NCI-H526 (cell line): ENCODE measurements at regions not wholly inside any gene's neighbourhood (a gene's known extent, or its start where the extent isn't known, plus 50 kb on each side); places are given as distances from the start of the nearest gene placed in this dataset.
"Not testable (repeated sequence)": the region's sequence is repeated elsewhere in the genome, so short reads cannot be mapped to it uniquely, and the experiment has no call there.

ENCODE experiments used
- DNase-seq, 2 experiments: peaks; one replicate each; lab custom pipeline; 2025; lab: John Stamatoyannopoulos, UW

DNA sequence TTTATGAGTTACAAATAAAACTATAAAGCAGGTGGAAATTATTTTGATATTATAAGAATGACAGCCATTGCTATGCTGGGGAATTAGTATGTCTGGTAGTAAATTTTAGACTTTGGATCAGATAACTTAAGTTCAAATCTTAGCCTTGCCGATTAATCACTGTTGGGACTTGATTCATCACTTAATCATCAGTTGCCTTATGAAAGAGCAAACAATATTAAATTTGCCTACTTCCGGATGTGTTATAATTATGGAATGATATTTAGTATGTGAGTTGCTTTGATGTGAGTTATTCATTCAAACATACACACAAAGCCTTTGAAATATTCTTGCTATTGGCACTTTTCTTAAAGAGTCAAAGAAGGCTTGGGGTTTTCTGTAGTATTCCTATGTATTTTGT, 717.7 kb downstream of the BRINP1 start:
- DNase-seq: no peak

DNA sequence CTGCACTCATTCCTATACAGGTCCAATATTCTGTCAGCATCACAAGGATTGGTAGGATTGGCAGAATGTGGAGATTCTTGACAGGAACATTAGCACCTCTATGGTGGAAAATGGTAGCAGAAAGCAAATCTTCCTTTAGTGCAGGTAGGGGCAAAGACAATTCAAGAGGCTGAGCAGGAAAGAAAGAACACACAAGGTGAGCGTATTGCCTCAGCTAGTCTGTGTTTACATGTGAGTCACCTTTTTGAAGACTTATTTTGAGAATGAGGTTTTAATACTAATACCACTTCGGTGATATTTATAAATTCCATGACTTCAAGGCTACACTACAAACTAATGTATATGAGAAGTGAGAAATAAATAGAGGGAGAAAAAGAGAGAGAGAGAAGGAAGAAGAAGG, 717.0 kb downstream of the BRINP1 start:
- DNase-seq: no peak

DNA sequence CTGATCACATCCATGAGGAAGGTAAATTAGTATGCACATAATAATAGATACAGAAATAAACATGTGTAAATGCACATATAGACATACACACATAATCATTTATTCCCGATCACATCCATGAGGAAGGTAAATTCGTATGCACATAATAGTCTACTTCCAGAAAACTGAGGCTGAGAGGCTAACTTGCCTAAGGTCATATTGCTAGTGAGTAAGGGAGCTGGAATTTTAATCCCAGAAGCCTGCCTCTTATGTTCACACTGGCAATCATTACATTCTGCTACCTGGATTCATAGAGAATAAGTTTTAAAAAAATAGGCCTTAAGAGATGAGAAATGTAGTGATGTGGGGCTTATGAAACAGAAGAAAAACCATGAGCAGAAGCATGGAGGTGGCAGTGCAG, 716.3 kb downstream of the BRINP1 start:
- DNase-seq: no peak

DNA sequence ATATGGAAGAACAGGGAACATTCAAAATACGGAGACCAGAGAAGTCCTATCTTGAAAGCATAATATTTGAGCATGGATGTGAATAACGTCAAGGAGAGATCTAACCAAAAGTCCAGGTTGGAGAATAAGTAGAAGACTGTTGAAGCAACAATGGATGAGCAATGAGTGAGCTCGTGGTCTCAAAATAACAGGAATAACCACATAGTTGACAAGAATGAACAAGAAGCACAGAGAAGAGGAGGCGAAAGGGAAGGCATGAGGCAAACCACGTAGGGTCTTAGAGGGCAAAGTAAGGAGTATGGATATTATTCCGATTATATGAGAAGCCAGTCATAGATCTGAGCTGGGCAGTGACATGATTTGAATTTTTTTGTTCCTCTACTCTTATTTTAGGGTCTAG, 710.2 kb downstream of the BRINP1 start:
- no peak for DNase-seq

- no peak for DNase-seq
Measured at GRCh38 chr9:118665226-118665919, 703.9 kb downstream of the BRINP1 start.

DNA sequence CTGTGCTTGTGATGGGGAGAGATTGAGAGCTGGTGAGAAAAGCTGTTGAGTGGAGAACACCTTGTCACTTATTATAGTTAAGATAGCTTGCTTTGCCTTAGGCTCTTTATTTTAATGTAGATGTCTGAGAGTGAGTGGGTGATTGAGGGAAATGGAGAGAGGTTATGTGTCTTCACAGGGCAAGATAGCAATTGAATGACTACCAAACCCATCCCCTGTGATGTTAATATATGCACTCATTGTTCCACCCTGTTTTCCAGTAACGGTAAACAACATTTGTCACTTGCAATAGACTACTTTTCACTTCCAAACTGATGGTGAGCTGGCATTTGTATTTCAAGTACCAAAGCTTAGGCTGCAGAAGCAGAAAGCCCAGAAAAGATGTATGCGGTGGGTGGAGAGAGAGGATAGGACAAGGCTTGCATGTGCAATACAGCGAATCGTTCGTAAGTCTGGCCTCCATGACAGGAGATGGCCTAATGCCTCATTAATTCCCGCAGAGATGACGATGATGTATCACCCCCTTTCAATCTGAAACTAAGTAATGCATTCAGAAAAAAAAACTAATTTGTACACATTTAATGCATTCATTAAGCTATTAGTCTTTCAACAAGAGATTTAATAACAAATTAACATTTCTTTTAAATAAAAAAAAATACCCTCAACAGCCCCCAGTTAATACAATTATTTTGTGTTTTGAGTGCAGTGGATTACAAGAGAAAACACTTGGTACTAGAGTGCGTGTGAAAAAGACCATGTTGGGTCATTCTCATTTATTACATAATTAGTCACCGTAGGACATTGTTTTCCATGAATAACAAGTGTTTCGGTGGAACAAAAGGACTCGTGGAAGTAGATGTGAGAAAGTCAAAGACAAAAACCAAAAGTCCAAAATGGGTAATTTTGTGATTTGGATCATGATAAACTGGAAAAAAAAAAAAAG, 699.0 kb downstream of the BRINP1 start:
- DNase-seq: no peak

- no peak for DNase-seq
Measured at GRCh38 chr9:118674942-118675341, 694.3 kb downstream of the BRINP1 start.

DNA sequence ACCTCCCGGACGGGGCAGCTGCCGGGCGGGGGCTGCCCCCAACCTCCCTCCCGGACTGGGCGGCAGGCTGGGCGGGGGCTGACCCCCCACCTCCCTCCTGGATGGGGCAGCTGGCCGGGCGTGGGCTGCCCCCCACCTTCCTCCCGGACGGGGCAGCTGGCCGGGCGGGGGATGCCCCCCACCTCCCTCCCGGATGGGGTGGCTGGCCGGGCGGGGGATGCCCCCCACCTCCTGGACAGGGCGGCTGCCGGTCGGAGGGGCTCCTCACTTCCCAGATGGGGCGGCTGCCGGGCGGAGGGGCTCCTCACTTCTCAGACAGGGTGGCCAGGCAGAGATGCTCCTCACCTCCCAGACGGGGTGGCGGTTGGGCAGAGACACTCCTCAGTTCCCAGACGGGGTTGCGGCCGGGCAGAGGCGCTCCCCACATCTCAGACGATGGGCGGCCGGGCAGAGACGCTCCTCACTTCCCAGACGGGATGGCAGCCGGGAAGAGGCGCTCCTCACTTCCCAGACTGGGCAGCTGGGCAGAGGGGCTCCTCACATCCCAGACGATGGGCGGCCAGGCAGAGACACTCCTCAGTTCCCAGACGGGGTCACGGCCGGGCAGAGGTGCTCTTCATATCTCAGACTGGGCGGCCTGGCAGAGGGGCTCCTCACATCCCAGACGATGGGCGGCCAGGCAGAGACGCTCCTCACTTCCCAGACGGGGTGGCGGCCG, 691.1 kb downstream of the BRINP1 start:
- not testable (repeated sequence) for DNase-seq

- DNase-seq: no peak
Measured at GRCh38 chr9:118686959-118687358, 682.3 kb downstream of the BRINP1 start.

DNA sequence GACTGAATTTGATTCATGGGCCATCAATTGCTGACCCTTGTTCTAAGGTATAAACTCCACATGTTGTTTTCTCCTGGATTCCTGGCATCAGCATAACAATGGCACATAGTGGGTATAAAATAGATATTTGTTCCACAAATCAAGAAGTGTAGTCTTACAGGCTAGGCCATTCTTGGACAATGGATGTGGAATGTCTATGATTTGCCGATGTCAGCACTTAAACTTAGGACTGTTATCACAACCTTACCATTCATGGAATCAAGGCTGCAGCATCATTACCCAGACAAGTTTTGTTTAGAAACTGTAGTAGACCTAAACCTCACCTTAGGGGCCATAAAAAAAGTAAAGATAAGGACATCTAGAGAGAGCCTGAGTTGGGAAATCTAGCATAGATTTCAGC, 680.0 kb downstream of the BRINP1 start:
- no peak for DNase-seq

- no peak for DNase-seq
Measured at GRCh38 chr9:118692613-118693012, 676.6 kb downstream of the BRINP1 start.

DNA sequence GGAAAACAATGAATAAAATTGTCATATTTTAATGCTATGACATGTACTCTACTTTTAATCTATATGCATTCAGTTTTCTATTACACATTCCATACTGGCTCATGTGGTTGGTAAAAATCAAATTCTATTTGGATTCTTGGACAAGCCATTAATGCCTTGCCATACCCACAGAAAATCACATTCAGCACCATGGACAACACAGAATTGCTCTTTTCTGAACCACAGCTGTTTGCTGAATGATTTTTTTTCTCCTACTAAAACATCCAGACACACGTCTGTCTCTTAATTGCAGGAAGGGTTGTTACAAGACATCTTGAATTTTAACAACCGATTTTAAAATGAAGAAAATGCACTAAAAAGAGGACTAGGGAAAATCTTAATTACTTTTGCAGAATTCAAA, 675.6 kb downstream of the BRINP1 start:
- no peak for DNase-seq

DNA sequence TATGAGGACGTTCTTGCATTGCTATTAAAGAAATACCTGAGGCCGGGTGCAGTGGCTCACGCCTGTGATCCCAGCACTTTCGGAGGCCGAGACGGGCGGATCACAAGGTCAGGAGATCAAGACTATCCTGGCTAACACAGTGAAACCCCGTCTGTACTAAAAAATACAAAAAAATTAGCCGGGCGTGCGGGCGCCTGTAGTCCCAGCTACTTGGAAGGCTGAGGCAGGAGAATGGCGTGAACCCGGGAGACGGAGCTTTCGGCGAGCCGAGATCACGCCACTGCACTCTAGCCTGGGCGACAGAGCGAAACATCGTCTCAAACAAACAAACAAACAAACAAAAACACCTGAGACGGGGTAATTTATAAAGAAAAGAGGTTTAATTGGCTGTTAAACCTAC, 674.0 kb downstream of the BRINP1 start:
- DNase-seq: not testable (repeated sequence)

GRCh38 chr9:118701985-118702384, 667.2 kb downstream of the BRINP1 start:
- DNase-seq: no peak

GRCh38 chr9:118711843-118712242, 657.4 kb downstream of the BRINP1 start:
- DNase-seq: no peak

DNA sequence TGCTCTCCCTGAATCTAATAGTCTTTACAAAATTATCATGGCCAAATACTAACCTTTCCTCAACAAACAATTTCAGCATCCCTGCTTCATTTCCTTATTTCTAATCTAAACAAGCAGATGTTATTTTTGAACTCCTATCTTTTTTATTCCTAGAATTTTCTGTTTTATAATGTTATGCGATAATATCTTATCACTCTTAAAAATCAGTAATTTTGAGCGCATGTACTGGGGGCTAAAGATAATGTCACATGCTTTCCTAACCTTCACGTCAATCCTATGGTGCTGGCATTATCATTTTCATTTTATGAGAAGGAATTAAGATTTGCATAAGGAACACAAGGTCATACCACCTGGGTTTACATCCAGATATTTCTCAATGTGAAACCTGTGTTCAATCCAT, 648.0 kb downstream of the BRINP1 start:
- no peak for DNase-seq

GRCh38 chr9:118721923-118722322, 647.3 kb downstream of the BRINP1 start:
- DNase-seq: no peak

- no peak for DNase-seq
Measured at GRCh38 chr9:118729981-118730380, 639.3 kb downstream of the BRINP1 start.

DNA sequence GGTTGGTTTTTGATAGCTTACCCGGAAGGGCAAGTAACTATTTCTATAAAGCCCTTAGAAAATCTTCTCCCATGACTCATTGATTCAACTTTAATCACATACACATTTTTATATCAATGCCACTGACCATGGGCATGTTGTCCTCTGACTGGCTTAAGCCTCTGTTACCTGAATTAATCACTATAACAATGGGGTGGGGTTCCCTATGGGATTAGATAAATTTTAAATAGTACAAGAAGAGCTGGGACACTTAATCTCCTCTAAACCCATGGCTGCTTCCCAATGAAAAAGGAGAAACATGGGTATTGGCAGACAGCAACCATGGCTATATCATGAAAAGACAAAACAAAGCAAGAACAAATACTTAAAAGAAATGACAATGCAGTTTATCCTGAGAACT, 636.2 kb downstream of the BRINP1 start:
- no peak for DNase-seq

DNA sequence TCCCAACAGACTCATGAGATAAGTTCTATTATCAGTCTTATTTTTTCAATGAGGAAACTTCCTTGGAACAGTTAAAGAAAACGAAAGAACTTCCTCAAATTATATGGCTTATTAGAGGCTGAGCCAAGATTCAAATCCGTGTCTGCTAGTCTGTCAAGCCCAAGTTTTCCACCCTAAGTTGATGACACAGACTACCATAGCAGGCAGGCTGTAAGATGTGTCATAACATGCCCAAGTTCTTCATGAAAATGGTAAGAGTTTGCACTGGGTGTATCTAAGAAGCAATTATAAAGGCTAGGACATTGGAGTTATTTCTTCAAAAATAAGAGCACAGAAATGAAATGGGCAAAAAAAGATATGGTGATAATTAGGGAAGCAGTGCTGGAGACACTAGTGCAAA, 634.5 kb downstream of the BRINP1 start:
- DNase-seq: no peak

- no peak for DNase-seq
Measured at GRCh38 chr9:118736406-118736805, 632.8 kb downstream of the BRINP1 start.

DNA sequence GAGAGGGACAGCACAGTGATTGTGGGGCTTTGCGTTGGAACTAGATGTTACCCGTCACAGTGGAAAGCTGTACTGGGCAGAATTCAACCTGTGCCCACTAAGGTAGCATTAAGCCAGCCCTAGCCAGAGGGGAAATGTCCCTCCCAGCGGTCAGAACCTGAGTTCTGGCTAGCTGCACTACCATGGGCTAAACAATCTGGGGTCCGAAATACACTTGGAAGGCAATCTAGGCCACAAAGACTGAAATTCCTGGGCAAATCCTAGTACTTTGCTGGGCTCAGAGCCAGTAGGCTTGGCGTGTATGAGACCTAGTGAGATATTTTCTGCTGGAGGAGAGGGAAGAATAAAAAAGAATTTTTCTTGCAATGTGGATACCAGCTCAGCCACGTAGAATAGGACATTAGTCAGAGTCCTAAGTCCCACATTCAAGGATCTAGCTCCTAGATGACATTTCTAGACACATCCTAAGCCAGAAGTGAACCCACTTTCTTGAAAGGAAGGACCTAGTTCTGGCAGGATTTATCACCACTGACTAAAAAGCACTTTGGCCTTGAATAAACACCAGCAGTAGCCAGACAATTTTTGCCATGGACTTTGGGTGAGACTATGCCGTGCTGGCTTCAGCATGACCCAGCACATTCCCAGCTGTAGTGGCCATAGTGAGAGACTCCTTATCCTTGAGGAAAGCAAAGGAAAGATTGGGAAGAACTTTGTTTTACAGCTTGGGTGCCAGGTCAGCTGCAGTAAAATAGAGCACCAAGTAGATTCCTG, 618.0 kb downstream of the BRINP1 start:
- DNase-seq: no peak
